Endothelial cell of umbilical vein (primary cell): ENCODE measurements at regions not wholly inside any gene's neighbourhood (a gene's known extent, or its start where the extent isn't known, plus 50 kb on each side); places are given as distances from the start of the nearest gene placed in this dataset.

Experiments used
- BruUV-seq: library from RNA; stranded (reverse); fragments of 400-500 nt; replicated peaks from 2 replicates; lab custom pipeline; 2021; lab: Mats Ljungman, UMichigan
- CTCF ChIA-PET: fragments of 300-600, 350-600 bp; sonication (Branson Sonifier 250); formaldehyde crosslinking; loops from one replicate; lab custom pipeline; 2021; ENCODE audit warnings: antibody characterized with exemption, inconsistent platforms; lab: Charles Lee
- POLR2A ChIA-PET: fragments of 300-600, 350-600 bp; sonication (Branson Sonifier 250); formaldehyde crosslinking; loops from one replicate; lab custom pipeline; 2021; ENCODE audit warnings: antibody characterized with exemption, inconsistent platforms; lab: Charles Lee
- DNase-seq: peaks from one replicate; pipeline ENCODE4 v3.0.0-alpha.2; 2011; ENCODE audit warnings: low read depth, low spot score
- FAIRE-seq: peaks from 2 replicates; lab custom pipeline; 2011; peaks lifted over from hg19 to GRCh38; lab: Jason Lieb, UNC
- H2AFZ ChIP-seq: 2 replicates; pipeline ENCODE4 v1.6.0; 2012; ENCODE audit warnings: low read depth, low read length, control low read depth, inconsistent platforms
- H3K27ac ChIP-seq: 2 replicates; pipeline ENCODE4 v1.5.1; 2011; ENCODE audit warnings: low read depth, mild to moderate bottlenecking, control low read depth, low read length, moderate library complexity; ENCODE audit not compliant: insufficient read depth
- H3K27me3 ChIP-seq, 2 experiments: 2 replicates each; pipeline versions ENCODE4 v1.6.0 to v1.6.1; 2011; ENCODE audit warnings: low read length in 2 of 2, mixed read lengths in 1 of 2; ENCODE audit not compliant: control insufficient read depth in 2 of 2, insufficient read depth in 2 of 2
- H3K36me3 ChIP-seq, 2 experiments: 2 replicates in 1 of 2; 3 replicates in 1 of 2; pipeline ENCODE4 v1.5.1; 2011; ENCODE audit warnings: low read length in 2 of 2, mild to moderate bottlenecking in 1 of 2, moderate library complexity in 1 of 2; ENCODE audit not compliant: control insufficient read depth in 2 of 2, insufficient read depth in 2 of 2; ENCODE audit errors: extremely low read depth in 1 of 2
- H3K4me1 ChIP-seq: 3 replicates; pipeline ENCODE4 v1.5.1; 2011; ENCODE audit warnings: mild to moderate bottlenecking, low read length; ENCODE audit not compliant: control insufficient read depth, insufficient read depth; ENCODE audit errors: extremely low read depth
- H3K4me2 ChIP-seq: 2 replicates; pipeline ENCODE4 v1.6.1; 2011; ENCODE audit warnings: low read length, control low read depth, mixed read lengths; ENCODE audit not compliant: insufficient read depth
- H3K4me3 ChIP-seq, 3 experiments: fragments of 200-600 bp in 1 of 3; sonication (generic), shearing (Covaris generic) in 1 of 3; replicated peaks in 1 of 3; 2 replicates each; pipeline ENCODE4 v1.5.1; 2011 to 2016; ENCODE audit warnings: control low read depth in 3 of 3, low read length in 3 of 3, mild to moderate bottlenecking in 2 of 3, inconsistent platforms in 1 of 3, low read depth in 1 of 3, moderate library complexity in 1 of 3; ENCODE audit not compliant: insufficient read depth in 1 of 3
- H3K79me2 ChIP-seq: 2 replicates; pipeline ENCODE4 v1.6.0; 2012; ENCODE audit warnings: low read length, inconsistent platforms; ENCODE audit not compliant: control insufficient read depth, insufficient read depth
- H3K9ac ChIP-seq: replicated peaks from 2 replicates; pipeline ENCODE3; 2011; ENCODE audit warnings: low read length, control low read depth; ENCODE audit not compliant: insufficient read depth; ENCODE audit errors: extremely low read depth
- H3K9me1 ChIP-seq: replicated peaks from 3 replicates; pipeline ENCODE4 v1.6.0; 2011; ENCODE audit warnings: mild to moderate bottlenecking, low read length; ENCODE audit not compliant: control insufficient read depth, insufficient read depth; ENCODE audit errors: extremely low read depth
- H3K9me3 ChIP-seq: replicated peaks from 2 replicates; pipeline ENCODE4 v1.5.1; 2012; ENCODE audit warnings: low read length, inconsistent platforms; ENCODE audit not compliant: control insufficient read depth, insufficient read depth
- H4K20me1 ChIP-seq: replicated peaks from 2 replicates; pipeline ENCODE3; 2011; ENCODE audit warnings: mild to moderate bottlenecking, low read length; ENCODE audit not compliant: control insufficient read depth, insufficient read depth; ENCODE audit errors: extremely low read depth
- CTCF ChIP-seq, 2 donors: IDR thresholded peaks; 1 replicate in 1 of 2; 2 replicates in 1 of 2; pipeline ENCODE4 v1.5.1; 2011; ENCODE audit warnings: low read length in 2 of 2, mild to moderate bottlenecking in 2 of 2, moderate library complexity in 2 of 2, control low read depth in 1 of 2, inconsistent platforms in 1 of 2, low read depth in 1 of 2; ENCODE audit not compliant: insufficient read depth in 1 of 2; ENCODE audit errors: extremely low read depth in 1 of 2
- EZH2 ChIP-seq: IDR thresholded peaks from 2 replicates; pipeline ENCODE4 v1.6.1; 2012; ENCODE audit warnings: borderline replicate concordance, low read depth, mild to moderate bottlenecking, moderate library complexity, low read length, inconsistent platforms; ENCODE audit not compliant: severe bottlenecking
- FOS ChIP-seq: IDR thresholded peaks from 2 replicates; pipeline ENCODE4 v1.6.1; 2011; ENCODE audit warnings: mild to moderate bottlenecking, low read length, moderate library complexity, borderline replicate concordance; ENCODE audit not compliant: insufficient read depth
- GATA2 ChIP-seq: IDR thresholded peaks from 2 replicates; pipeline ENCODE4 v1.7.0; 2011; ENCODE audit warnings: low read depth, mild to moderate bottlenecking, moderate library complexity, mixed read lengths, low read length; ENCODE audit not compliant: insufficient read length, insufficient read depth
- JUN ChIP-seq: IDR thresholded peaks from 2 replicates; pipeline ENCODE4 v1.6.1; 2011; ENCODE audit warnings: borderline replicate concordance, low read depth; ENCODE audit not compliant: insufficient read length, insufficient read depth
- MAX ChIP-seq: IDR thresholded peaks from 2 replicates; pipeline ENCODE4 v1.6.1; 2011; ENCODE audit not compliant: insufficient read depth, insufficient read length
- MYC ChIP-seq: IDR thresholded peaks from one replicate; pipeline ENCODE4 v1.6.1; 2011; ENCODE audit warnings: mild to moderate bottlenecking, low read depth, low read length
- POLR2A ChIP-seq: IDR thresholded peaks from 2 replicates; pipeline ENCODE4 v1.6.1; 2012; ENCODE audit warnings: low read depth, mild to moderate bottlenecking, control low read depth, low read length
- POLR2AphosphoS5 ChIP-seq: IDR thresholded peaks from 2 replicates; pipeline ENCODE4 v1.6.1; 2012; ENCODE audit warnings: low read depth, mild to moderate bottlenecking, control low read depth, low read length, moderate library complexity; ENCODE audit not compliant: insufficient read depth
- dilution Hi-C: fragments of 300-500 bp; cut with MboI; formaldehyde crosslinking; loops from one replicate; pipeline ENCODE4 v1.15.0; 2019; ENCODE audit warnings: low sequenced_read_pairs; ENCODE audit not compliant: extremely low pct_ligation_motif_present
- intact Hi-C: fragments of 100-400 bp; cut with micrococcal nuclease; formaldehyde crosslinking; loops from one replicate; pipeline ENCODE4 v1.10.0; 2022

- no peak for FAIRE-seq
- Histone ChIP-seq H3K4me3 (no peak overlapping the region), H3K4me2 (no peak overlapping the region), H3K4me1 (no peaks in the 10 kb centered on the region), H3K27me3 (no peaks in the 10 kb centered on the region), H3K9ac (no peak overlapping the region), H3K9me1 (no peaks in the 10 kb centered on the region), H3K79me2 (no peaks in the 10 kb centered on the region), H2AFZ (no peak overlapping the region), H3K27ac (no peak overlapping the region), H3K36me3 (no peaks in the 10 kb centered on the region), H3K9me3 (peaks cover 5% of the 10 kb centered on the region), H4K20me1 (no peaks in the 10 kb centered on the region)
- BruUV-seq = no TSS peak
- dilution Hi-C loops = no loop called here
- CTCF ChIA-PET = no interaction called here
- TF ChIP-seq POLR2AphosphoS5 (no peak), JUN (no peak), MYC (no peak), MAX (no peak), GATA2 (no peak), CTCF (IDR thresholded peaks at IDR 0.05; ENCODE audit: extremely low read depth in 1 of 2, insufficient read depth in 1 of 2, low read depth in 1 of 2, low read length in 2 of 2) (no peak), POLR2A (no peak), EZH2 (no peak), FOS (no peak)
- intact Hi-C loops = no loop called here
- POLR2A ChIA-PET = no interaction called here
- no peak for DNase-seq
Measured at GRCh38 chr6:1015825-1016224, 296.1 kb upstream of the FOXQ1 start.
